GM18868 (cell line): ENCODE measurements at regions not wholly inside any gene's neighbourhood (a gene's known extent, or its start where the extent isn't known, plus 50 kb on each side); places are given as distances from the start of the nearest gene placed in this dataset.

ENCODE experiments used
- ATAC-seq: cut with Tn5 transposase; IDR thresholded peaks from one replicate; pipeline ENCODE4 v1.9.1; 2021; ENCODE audit warnings: mild to moderate bottlenecking, moderate library complexity; ENCODE audit not compliant: unreplicated experiment

- no peak for ATAC-seq
Observed at GRCh38 chr5:152853361-152853760, 448.3 kb upstream of the NMUR2 start.

GRCh38 chr5:152855441-152855840 is 450.4 kb upstream of the NMUR2 start:
- no peak for ATAC-seq

- ATAC-seq, result no peak
Observed at GRCh38 chr5:152861231-152861630, 456.2 kb upstream of the NMUR2 start.

- no peak for ATAC-seq
Observed at GRCh38 chr5:152864447-152864846, 459.4 kb upstream of the NMUR2 start.

- ATAC-seq, result no peak
Observed at GRCh38 chr5:152864991-152865390, 459.9 kb upstream of the NMUR2 start.

GRCh38 chr5:152869971-152870370 is 464.9 kb upstream of the NMUR2 start:
- no peak for ATAC-seq

- no peak for ATAC-seq
Observed at GRCh38 chr5:152882621-152883020, 477.5 kb upstream of the NMUR2 start.

- ATAC-seq, result no peak
Observed at GRCh38 chr5:152883066-152883775, 478.1 kb upstream of the NMUR2 start.

GRCh38 chr5:152884006-152884405 is 478.9 kb upstream of the NMUR2 start:
- ATAC-seq, result no peak

GRCh38 chr5:152900332-152900731 is 495.3 kb upstream of the NMUR2 start:
- no peak for ATAC-seq

GRCh38 chr5:152901754-152902153 is 496.7 kb upstream of the NMUR2 start:
- ATAC-seq, result no peak

- ATAC-seq, result no peak
Observed at GRCh38 chr5:152905286-152905685, 500.2 kb upstream of the NMUR2 start.

- no peak for ATAC-seq
Observed at GRCh38 chr5:152907488-152908245, 502.6 kb upstream of the NMUR2 start.

- ATAC-seq, result no peak
Observed at GRCh38 chr5:152912924-152913323, 507.8 kb upstream of the NMUR2 start.

- no peak for ATAC-seq
Observed at GRCh38 chr5:152932621-152933020, 527.5 kb upstream of the NMUR2 start.

GRCh38 chr5:152933056-152933455 is 528.0 kb upstream of the NMUR2 start:
- no peak for ATAC-seq

GRCh38 chr5:152938630-152939029 is 533.6 kb upstream of the NMUR2 start:
- no peak for ATAC-seq

GRCh38 chr5:152942633-152943336 is 537.7 kb upstream of the NMUR2 start:
- ATAC-seq, result no peak

- ATAC-seq, result no peak
Observed at GRCh38 chr5:152953788-152954483, 536.5 kb upstream of the GRIA1 start.

- ATAC-seq, result no peak
Observed at GRCh38 chr5:152956943-152957613, 533.4 kb upstream of the GRIA1 start.
